ENCODE measurements at regions not wholly inside any gene's neighbourhood (a gene's known extent, or its start where the extent isn't known, plus 50 kb on each side); places are given as distances from the start of the nearest gene placed in this dataset.

DNA sequence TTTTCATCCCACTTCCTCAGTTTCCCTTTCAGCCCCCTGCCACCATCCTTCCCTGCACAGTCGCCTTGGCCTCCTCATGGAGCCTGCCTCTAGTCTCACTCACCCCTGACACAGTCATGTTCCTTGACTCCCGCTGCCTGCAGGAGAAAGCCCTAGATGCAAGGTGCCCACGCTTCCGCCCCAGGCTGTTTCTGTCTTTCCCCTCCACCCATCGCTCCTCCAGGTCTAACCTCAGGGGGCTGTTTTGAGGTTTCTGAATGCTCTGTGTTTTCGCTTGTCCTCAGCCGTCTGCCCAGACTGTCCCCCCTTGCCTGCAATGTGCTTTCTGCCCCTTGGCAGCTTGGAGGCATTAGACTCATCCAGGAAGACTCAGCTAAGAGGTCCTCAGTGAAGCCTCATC, 89.9 kb downstream of the EMX2 start:
- H3K9me3 ChIP-seq: no peaks in the 10 kb centered on the region
- no peak for TF ChIP-seq POLR2A (IDR thresholded peaks at IDR 0.05)
- TF ChIP-seq POLR2AphosphoS5 (IDR thresholded peaks at IDR 0.05): no peak
- TF ChIP-seq, protein P1, sequence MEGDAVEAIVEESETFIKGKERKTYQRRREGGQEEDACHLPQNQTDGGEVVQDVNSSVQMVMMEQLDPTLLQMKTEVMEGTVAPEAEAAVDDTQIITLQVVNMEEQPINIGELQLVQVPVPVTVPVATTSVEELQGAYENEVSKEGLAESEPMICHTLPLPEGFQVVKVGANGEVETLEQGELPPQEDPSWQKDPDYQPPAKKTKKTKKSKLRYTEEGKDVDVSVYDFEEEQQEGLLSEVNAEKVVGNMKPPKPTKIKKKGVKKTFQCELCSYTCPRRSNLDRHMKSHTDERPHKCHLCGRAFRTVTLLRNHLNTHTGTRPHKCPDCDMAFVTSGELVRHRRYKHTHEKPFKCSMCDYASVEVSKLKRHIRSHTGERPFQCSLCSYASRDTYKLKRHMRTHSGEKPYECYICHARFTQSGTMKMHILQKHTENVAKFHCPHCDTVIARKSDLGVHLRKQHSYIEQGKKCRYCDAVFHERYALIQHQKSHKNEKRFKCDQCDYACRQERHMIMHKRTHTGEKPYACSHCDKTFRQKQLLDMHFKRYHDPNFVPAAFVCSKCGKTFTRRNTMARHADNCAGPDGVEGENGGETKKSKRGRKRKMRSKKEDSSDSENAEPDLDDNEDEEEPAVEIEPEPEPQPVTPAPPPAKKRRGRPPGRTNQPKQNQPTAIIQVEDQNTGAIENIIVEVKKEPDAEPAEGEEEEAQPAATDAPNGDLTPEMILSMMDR (IDR thresholded peaks at IDR 0.05): no peak
- intact Hi-C loops (cut with DNase I; ENCODE audit: low total_unique reads): no loop called here
- no peaks in the 10 kb centered on the region for H3K27me3 ChIP-seq
- H3K36me3 ChIP-seq: no peaks in the 10 kb centered on the region
- no peak for DNase-seq (ENCODE audit: low spot score in 2 of 2)
- H3K4me3 ChIP-seq: no peak overlapping the region
- H3K4me1 ChIP-seq: no peaks in the 10 kb centered on the region
- H3K27ac ChIP-seq: no peak overlapping the region

DNA sequence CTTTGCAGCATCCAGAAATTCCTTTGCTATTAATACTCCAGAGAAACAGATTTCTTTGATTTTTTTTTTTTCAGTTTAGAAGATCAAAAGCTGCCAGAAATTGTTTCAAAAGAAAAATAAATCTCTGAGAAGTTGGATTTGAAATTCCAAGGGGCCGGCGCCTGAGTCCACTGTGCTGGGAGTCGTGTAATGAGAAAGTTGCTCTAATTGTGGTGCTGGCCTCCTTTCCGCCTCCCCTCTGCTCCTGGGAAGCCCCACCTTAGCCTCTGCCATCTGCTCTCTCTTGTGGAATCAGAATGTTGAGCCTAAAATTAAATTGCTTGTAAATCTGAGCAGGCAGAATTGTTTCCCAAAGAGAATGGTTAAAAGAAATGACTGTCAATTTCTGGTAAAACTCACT, 93.3 kb downstream of the EMX2 start:
- no peak for DNase-seq (ENCODE audit: low spot score in 2 of 2)
- Histone ChIP-seq H3K4me1 (no peaks in the 10 kb centered on the region), H3K4me3 (no peak overlapping the region), H3K36me3 (no peaks in the 10 kb centered on the region), H3K27ac (no peak overlapping the region), H3K27me3 (no peaks in the 10 kb centered on the region), H3K9me3 (no peaks in the 10 kb centered on the region)
- TF ChIP-seq, protein P1 (IDR thresholded peaks at IDR 0.05): no peak
- no peak for TF ChIP-seq POLR2A (IDR thresholded peaks at IDR 0.05)
- no peak for TF ChIP-seq POLR2AphosphoS5 (IDR thresholded peaks at IDR 0.05)
- intact Hi-C loops (cut with DNase I; ENCODE audit: low total_unique reads): no loop called here

DNA sequence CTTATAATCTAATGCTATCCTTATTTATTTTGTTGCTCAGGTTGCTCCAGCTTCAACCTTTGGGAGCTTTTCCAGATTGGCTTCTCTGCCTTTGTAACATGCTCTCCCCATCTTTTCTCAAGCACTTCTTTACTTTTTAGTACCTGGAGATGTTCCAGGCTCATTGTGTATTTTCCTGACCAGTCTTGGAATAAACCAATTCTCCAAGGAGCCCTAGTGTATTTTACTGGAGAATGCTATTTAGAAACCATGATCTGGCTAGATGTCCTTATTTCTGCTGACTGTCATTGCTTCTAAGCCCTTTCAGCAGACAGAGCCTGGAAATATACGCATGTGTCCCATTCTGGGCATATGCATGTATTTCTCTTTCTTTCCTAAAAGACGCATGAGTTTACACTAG, 95.7 kb downstream of the EMX2 start:
- H3K9me3 ChIP-seq: no peaks in the 10 kb centered on the region
- no peak for DNase-seq (ENCODE audit: low spot score in 2 of 2)
- TF ChIP-seq, protein P1 (IDR thresholded peaks at IDR 0.05): no peak
- TF ChIP-seq POLR2A (IDR thresholded peaks at IDR 0.05) (no peak), POLR2AphosphoS5 (IDR thresholded peaks at IDR 0.05) (no peak)
- H3K4me1 ChIP-seq: no peaks in the 10 kb centered on the region
- no peaks in the 10 kb centered on the region for H3K27me3 ChIP-seq
- H3K27ac ChIP-seq: no peak overlapping the region
- no peaks in the 10 kb centered on the region for H3K36me3 ChIP-seq
- intact Hi-C loops (cut with DNase I; ENCODE audit: low total_unique reads): no loop called here
- H3K4me3 ChIP-seq: no peak overlapping the region

DNA sequence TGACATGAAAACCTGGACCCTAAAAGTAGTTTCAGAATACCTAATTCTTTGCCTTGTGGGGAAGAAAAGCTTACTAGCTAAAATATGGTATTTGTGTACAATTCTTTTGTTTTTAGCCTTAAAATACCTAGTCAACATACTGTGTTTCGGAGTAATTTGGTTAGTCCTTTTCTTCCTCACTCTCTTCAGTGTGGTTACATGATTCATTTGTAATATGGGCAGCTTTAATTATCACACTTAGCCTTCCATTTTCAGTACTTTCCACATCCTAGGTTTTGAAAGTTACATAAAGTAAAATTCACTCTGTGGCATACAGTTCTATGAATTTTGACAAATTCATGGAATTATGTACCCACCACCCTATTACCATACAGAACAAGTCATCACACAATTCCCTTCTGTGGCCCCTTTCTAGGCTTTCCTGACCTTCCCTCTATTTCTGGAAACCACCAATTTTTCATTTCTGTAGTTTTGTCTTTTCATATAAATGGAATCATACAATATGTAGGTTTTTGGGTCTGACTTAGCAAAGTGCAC, 96.2 kb downstream of the EMX2 start:
- Histone ChIP-seq H3K36me3 (no peaks in the 10 kb centered on the region), H3K27ac (no peak overlapping the region), H3K27me3 (no peaks in the 10 kb centered on the region), H3K4me3 (no peak overlapping the region), H3K4me1 (no peaks in the 10 kb centered on the region), H3K9me3 (no peaks in the 10 kb centered on the region)
- intact Hi-C loops (cut with DNase I; ENCODE audit: low total_unique reads): no loop called here
- no peak for TF ChIP-seq POLR2A (IDR thresholded peaks at IDR 0.05)
- TF ChIP-seq POLR2AphosphoS5 (IDR thresholded peaks at IDR 0.05): no peak
- TF ChIP-seq, protein P1 (IDR thresholded peaks at IDR 0.05): no peak
- DNase-seq (ENCODE audit: low spot score in 2 of 2): no peak

DNA sequence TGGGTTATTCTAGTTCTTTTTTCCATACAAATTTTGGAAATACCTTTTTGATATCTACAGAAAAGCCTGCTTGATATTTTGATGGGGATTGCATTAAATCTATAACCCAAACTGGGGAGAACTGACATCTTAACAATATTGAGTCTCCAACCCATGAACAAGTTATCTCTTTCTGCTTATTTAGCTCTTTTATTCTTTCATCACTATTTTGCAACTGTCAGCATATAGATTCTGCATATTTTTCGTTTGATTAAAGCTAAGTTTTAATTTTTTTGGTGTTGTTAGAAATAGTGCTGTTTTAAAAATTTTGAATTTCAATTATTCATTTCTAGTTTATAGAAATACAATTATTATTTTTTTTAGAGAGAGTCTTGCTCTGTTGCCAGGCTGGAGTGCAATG, 97.9 kb downstream of the EMX2 start:
- Histone ChIP-seq H3K4me1 (no peaks in the 10 kb centered on the region), H3K27ac (no peak overlapping the region), H3K27me3 (no peaks in the 10 kb centered on the region), H3K36me3 (no peaks in the 10 kb centered on the region), H3K4me3 (no peak overlapping the region), H3K9me3 (no peaks in the 10 kb centered on the region)
- DNase-seq (ENCODE audit: low spot score in 2 of 2): no peak
- no peak for TF ChIP-seq POLR2AphosphoS5 (IDR thresholded peaks at IDR 0.05)
- TF ChIP-seq, protein P1 (IDR thresholded peaks at IDR 0.05): no peak
- no peak for TF ChIP-seq POLR2A (IDR thresholded peaks at IDR 0.05)
- intact Hi-C loops (cut with DNase I; ENCODE audit: low total_unique reads): no loop called here
